Peyer's patch (tissue), 4 donors: ENCODE measurements at regions not wholly inside any gene's neighbourhood (a gene's known extent, or its start where the extent isn't known, plus 50 kb on each side); places are given as distances from the start of the nearest gene placed in this dataset.

Experiments
- CTCF ChIP-seq, 6 experiments: fragments of 450-650 bp in 4 of 6; fragments of 200-600 bp in 2 of 6; sonication (generic) in 1 of 6; IDR thresholded peaks; one replicate each; pipeline ENCODE4 v1.5.1; 2017 to 2019; ENCODE audit warnings: antibody characterized with exemption in 6 of 6, mild to moderate bottlenecking in 3 of 6, moderate library complexity in 1 of 6
- POLR2A ChIP-seq, 2 donors: fragments of 450-650 bp; IDR thresholded peaks; one replicate each; pipeline ENCODE4 v1.5.1; 2017; ENCODE audit warnings: antibody characterized with exemption in 2 of 2, mild to moderate bottlenecking in 2 of 2, moderate library complexity in 2 of 2

GRCh38 chr4:133618963-133619362, 469.9 kb downstream of the PCDH10 start:
- TF ChIP-seq CTCF (IDR thresholded peaks at IDR 0.05): no peak
- no peak for TF ChIP-seq POLR2A (IDR thresholded peaks at IDR 0.05)
